GM23248 (cell line): ENCODE measurements at regions not wholly inside any gene's neighbourhood (a gene's known extent, or its start where the extent isn't known, plus 50 kb on each side); places are given as distances from the start of the nearest gene placed in this dataset.
A peak's percentile ranks its signal among the peaks of the same experiment; 100 is the strongest.

Experiments used
- DNase-seq: peaks from one replicate; pipeline ENCODE4 v3.0.0-alpha.2; 2015
- H2AFZ ChIP-seq: fragments of 200-600 bp; sonication (generic); 2 replicates; pipeline ENCODE4 v1.6.1; 2016; ENCODE audit warnings: antibody characterized with exemption
- H3F3A ChIP-seq: fragments of 200-600 bp; sonication (generic); 2 replicates; pipeline ENCODE4 v1.6.1; 2016; ENCODE audit warnings: mild to moderate bottlenecking, antibody characterized with exemption, mixed run types; ENCODE audit not compliant: insufficient read depth
- H3K27ac ChIP-seq: fragments of 200-600 bp; sonication (generic); 2 replicates; pipeline ENCODE4 v1.5.1; 2016; ENCODE audit warnings: mild to moderate bottlenecking
- H3K27me3 ChIP-seq: fragments of 200-600 bp; sonication (generic); replicated peaks from 2 replicates; pipeline ENCODE4 v1.6.1; 2016; ENCODE audit warnings: mild to moderate bottlenecking; ENCODE audit not compliant: insufficient read depth
- H3K36me3 ChIP-seq: fragments of 200-600 bp; sonication (generic); 2 replicates; pipeline ENCODE4 v1.6.1; 2016; ENCODE audit warnings: low read depth, mild to moderate bottlenecking
- H3K4me1 ChIP-seq: fragments of 200-600 bp; sonication (generic); 2 replicates; pipeline ENCODE4 v1.6.1; 2016; ENCODE audit warnings: mild to moderate bottlenecking; ENCODE audit not compliant: insufficient read depth
- H3K4me2 ChIP-seq: fragments of 200-600 bp; sonication (generic); one replicate; pipeline ENCODE4 v1.6.1; 2016; ENCODE audit warnings: mild to moderate bottlenecking; ENCODE audit not compliant: unreplicated experiment
- H3K4me3 ChIP-seq: fragments of 200-600 bp; sonication (generic); 2 replicates; pipeline ENCODE4 v1.5.1; 2016; ENCODE audit warnings: mild to moderate bottlenecking
- H3K79me2 ChIP-seq: fragments of 200-600 bp; sonication (generic); 2 replicates; pipeline ENCODE4 v1.6.1; 2016; ENCODE audit warnings: mild to moderate bottlenecking; ENCODE audit not compliant: insufficient read depth
- H3K9ac ChIP-seq: fragments of 200-600 bp; sonication (generic); 2 replicates; pipeline ENCODE4 v1.6.1; 2016; ENCODE audit warnings: mild to moderate bottlenecking
- H3K9me2 ChIP-seq: fragments of 200-600 bp; sonication (generic); 2 replicates; pipeline ENCODE4 v1.6.1; 2016; ENCODE audit warnings: mixed run types, mild to moderate bottlenecking, moderate library complexity; ENCODE audit not compliant: insufficient read depth
- H3K9me3 ChIP-seq: fragments of 200-600 bp; sonication (generic); one replicate; pipeline ENCODE4 v1.6.1; 2017; ENCODE audit warnings: low read depth
- H4K20me1 ChIP-seq: fragments of 200-600 bp; sonication (generic); 2 replicates; pipeline ENCODE4 v1.6.0; 2016; ENCODE audit not compliant: insufficient read depth
- EZH2 ChIP-seq: fragments of 200-600 bp; sonication (generic); IDR thresholded peaks from 2 replicates; pipeline ENCODE4 v1.6.1; 2018; ENCODE audit warnings: antibody characterized with exemption, mild to moderate bottlenecking; ENCODE audit not compliant: insufficient read depth, poor library complexity, severe bottlenecking
- EZH2phosphoT487 ChIP-seq: fragments of 200-600 bp; sonication (generic); IDR thresholded peaks from 2 replicates; pipeline ENCODE4 v1.6.1; 2018; ENCODE audit warnings: antibody characterized with exemption, moderate library complexity, mild to moderate bottlenecking, low read depth; ENCODE audit not compliant: insufficient read depth
- WGBS, 2 experiments: methylation state at CpG; one replicate each; pipeline ENCODE4 v1.1.6; 2015 to 2017; ENCODE audit warnings: low lambda C conversion rate in 2 of 2, low coverage in 1 of 2; ENCODE audit errors: missing lambda C conversion rate in 2 of 2; 5-methylcytosine and 5-hydroxymethylcytosine counted together
- in situ Hi-C: fragments of 300-500 bp; cut with MboI; formaldehyde crosslinking; loops from 2 replicates; pipeline ENCODE4 v1.15.0; 2020

GRCh38 chr18:55778788-55779690 is 191.0 kb upstream of the TCF4 start:
- H3K79me2 ChIP-seq: no peaks in the 10 kb centered on the region
- peak overlapping the region; percentile 55 for H3K9ac ChIP-seq
- no peaks in the 10 kb centered on the region for H3K27me3 ChIP-seq
- no peaks in the 10 kb centered on the region for H3K9me3 ChIP-seq
- H3K4me2 ChIP-seq: peak overlapping the region; percentile 71
- H3K27ac ChIP-seq: no peak overlapping the region
- DNase-seq: peak; percentile 42
- in situ Hi-C loops: loop anchor here (25.0 kb wide), 1 partner anchor 542 kb away; no protein-coding TSS in a partner anchor
- peak overlapping the region; percentile 75 for H3K4me3 ChIP-seq
- H3K36me3 ChIP-seq: no peaks in the 10 kb centered on the region
- H3K4me1 ChIP-seq: no peaks in the 10 kb centered on the region
- 49 to 59% methylated on average over 17 of the region's 17 CpGs for WGBS, 2 experiments
- H3F3A ChIP-seq: peaks cover 10% of the 10 kb centered on the region
- H3K9me2 ChIP-seq: no peaks in the 10 kb centered on the region
- no peak for TF ChIP-seq EZH2
- TF ChIP-seq EZH2phosphoT487: no peak
- peak overlapping the region; percentile 82 for H2AFZ ChIP-seq
- no peaks in the 10 kb centered on the region for H4K20me1 ChIP-seq

GRCh38 chr18:55777666-55778304 is 189.8 kb upstream of the TCF4 start:
- H3K9me3 ChIP-seq: no peaks in the 10 kb centered on the region
- H3K4me2 ChIP-seq: no peak overlapping the region
- TF ChIP-seq EZH2: no peak
- TF ChIP-seq EZH2phosphoT487: no peak
- DNase-seq: no peak
- no peaks in the 10 kb centered on the region for H4K20me1 ChIP-seq
- H2AFZ ChIP-seq: 0 out of 2 replicates have a peak overlapping the region, but pooled peaks have one; percentile 3
- H3K36me3 ChIP-seq: no peaks in the 10 kb centered on the region
- H3K27ac ChIP-seq: no peak overlapping the region
- no peaks in the 10 kb centered on the region for H3K79me2 ChIP-seq
- H3K9ac ChIP-seq: no peak overlapping the region
- in situ Hi-C loops: loop anchor here (25.0 kb wide), 1 partner anchor 540 kb away; no protein-coding TSS in a partner anchor
- no peaks in the 10 kb centered on the region for H3K4me1 ChIP-seq
- H3K4me3 ChIP-seq: no peak overlapping the region
- H3K27me3 ChIP-seq: no peaks in the 10 kb centered on the region
- H3F3A ChIP-seq: peaks cover 10% of the 10 kb centered on the region
- no peaks in the 10 kb centered on the region for H3K9me2 ChIP-seq
- 91% methylated on average over 5 of the region's 5 CpGs for WGBS, 2 experiments

DNA sequence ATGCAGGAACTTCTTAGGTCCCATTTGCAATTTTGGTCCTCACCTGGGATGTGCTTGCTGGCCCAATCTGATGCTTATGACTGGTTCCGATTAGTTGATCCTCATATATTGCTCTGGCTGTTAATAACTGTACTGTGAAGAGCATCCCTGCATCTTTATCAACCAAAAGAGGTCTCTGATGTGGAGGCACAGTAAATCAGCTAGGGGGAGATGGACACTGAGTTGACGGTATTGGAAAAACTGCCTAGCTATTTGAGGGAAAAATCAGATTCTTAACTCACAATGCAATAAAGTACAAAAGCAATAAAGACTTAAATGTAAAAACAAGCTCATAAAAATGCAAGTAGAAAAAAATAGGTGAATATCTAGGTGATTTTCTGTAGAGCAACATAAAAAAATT is 188.0 kb upstream of the TCF4 start:
- Histone ChIP-seq H3K4me3 (no peak overlapping the region), H3K36me3 (no peaks in the 10 kb centered on the region), H3K79me2 (no peaks in the 10 kb centered on the region), H3K9me2 (no peaks in the 10 kb centered on the region), H3K27ac (no peak overlapping the region), H3K9ac (no peak overlapping the region), H3K4me2 (no peak overlapping the region), H3K9me3 (no peaks in the 10 kb centered on the region), H2AFZ (no peak overlapping the region), H3K4me1 (no peaks in the 10 kb centered on the region), H3K27me3 (no peaks in the 10 kb centered on the region), H3F3A (peaks cover 5% of the 10 kb centered on the region), H4K20me1 (no peaks in the 10 kb centered on the region)
- DNase-seq: no peak
- in situ Hi-C loops: loop anchor here (25.0 kb wide), 1 partner anchor 539 kb away; no protein-coding TSS in a partner anchor
- no peak for TF ChIP-seq EZH2phosphoT487
- no peak for TF ChIP-seq EZH2
- WGBS, 2 experiments: 68 to 82% methylated on average over 2 of the region's 2 CpGs

DNA sequence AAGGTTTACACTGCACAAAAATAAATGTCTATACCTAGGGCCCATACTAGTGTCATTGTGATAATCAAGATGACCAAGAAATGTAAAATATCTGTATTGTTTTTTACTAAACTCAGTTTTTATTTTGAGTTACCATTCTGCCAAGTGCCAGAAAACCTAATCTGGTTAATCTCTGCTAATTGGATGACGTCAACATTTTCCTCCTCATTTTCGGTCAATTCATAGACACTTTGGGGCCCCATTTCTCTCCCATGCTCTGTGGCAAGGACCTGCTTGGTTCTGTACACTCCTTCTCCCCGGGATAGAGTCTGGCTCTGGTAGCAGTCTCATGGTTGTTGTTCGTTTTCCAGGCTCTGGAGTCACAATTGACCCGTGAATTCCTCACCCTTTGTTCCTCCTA is 186.5 kb upstream of the TCF4 start:
- H3K4me2 ChIP-seq: no peak overlapping the region
- in situ Hi-C loops: no loop called here
- no peaks in the 10 kb centered on the region for H3K27me3 ChIP-seq
- H4K20me1 ChIP-seq: no peaks in the 10 kb centered on the region
- H3K27ac ChIP-seq: no peak overlapping the region
- TF ChIP-seq EZH2phosphoT487: no peak
- TF ChIP-seq EZH2: no peak
- no peak overlapping the region for H3K9ac ChIP-seq
- H3F3A ChIP-seq: no peaks in the 10 kb centered on the region
- H3K4me1 ChIP-seq: no peaks in the 10 kb centered on the region
- no peak overlapping the region for H3K4me3 ChIP-seq
- H3K36me3 ChIP-seq: no peaks in the 10 kb centered on the region
- no peaks in the 10 kb centered on the region for H3K9me3 ChIP-seq
- H3K9me2 ChIP-seq: no peaks in the 10 kb centered on the region
- 89 to 90% methylated on average over 5 of the region's 5 CpGs for WGBS, 2 experiments
- H3K79me2 ChIP-seq: no peaks in the 10 kb centered on the region
- H2AFZ ChIP-seq: no peak overlapping the region
- DNase-seq: no peak
